GM19238 (cell line): ENCODE measurements at regions not wholly inside any gene's neighbourhood (a gene's known extent, or its start where the extent isn't known, plus 50 kb on each side); places are given as distances from the start of the nearest gene placed in this dataset.
A peak's percentile ranks its signal among the peaks of the same experiment; 100 is the strongest.

Source experiments
- DNase-seq: peaks from one replicate; pipeline ENCODE4 v3.0.0; 2011; ENCODE audit warnings: low spot score; ENCODE audit not compliant: insufficient read length

DNA sequence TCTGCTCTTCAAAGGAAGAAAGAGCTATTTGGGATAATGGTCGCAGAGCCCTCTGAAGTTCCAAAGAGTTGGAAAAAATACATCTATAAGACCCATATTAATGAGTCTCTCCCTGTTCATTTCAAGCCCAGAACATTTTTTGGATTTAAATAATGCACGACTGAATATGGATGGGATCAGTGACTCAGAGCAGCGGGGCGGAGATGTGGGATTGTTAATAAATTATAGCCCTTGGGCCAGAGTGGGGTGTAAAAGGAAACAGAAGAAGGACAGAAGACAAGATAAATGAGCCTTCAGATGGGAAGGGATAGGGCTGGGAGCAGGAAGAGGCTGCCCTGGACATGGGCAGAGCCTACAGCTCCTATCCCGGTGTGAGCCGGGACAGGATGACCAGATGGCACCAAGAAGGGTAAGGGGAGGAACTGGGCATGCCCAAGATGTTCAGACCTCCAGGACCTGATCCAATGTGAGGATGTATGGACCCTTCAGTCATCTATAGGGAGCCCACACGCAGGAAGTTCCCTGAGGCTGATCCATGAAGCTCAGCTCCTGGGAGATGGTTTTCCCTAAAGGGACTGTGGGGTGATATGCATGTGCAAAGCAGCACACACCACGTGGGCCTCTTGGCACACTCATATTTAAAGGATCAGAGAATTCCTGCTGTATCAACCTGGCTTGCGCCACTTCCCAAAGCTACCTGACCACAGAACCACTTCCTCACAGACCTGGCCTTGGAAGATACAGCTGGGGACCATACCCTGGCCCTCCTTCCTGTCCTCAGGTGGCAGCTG lies 96.1 kb upstream of the PLXNA4 start:
- no peak for DNase-seq

DNA sequence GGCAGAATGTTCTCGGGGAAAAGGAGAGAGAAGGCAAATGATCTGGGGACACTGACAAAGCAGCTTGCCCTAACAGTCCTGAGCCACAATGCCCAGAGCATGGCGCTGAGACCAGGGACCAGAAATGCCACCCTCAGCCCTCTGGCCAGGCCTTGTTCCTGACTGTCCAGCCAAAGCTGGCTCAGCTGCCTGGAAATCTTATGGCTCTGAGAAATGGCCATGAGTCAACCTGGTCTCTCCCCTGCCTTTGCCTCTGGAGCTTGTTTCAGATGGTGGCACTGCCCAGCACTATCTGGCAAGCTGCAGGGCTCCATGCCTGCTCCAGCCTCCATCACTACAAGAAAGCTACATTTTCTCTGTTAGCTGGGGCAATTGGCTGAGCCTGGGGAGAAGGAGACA lies 90.5 kb upstream of the PLXNA4 start:
- no peak for DNase-seq

DNA sequence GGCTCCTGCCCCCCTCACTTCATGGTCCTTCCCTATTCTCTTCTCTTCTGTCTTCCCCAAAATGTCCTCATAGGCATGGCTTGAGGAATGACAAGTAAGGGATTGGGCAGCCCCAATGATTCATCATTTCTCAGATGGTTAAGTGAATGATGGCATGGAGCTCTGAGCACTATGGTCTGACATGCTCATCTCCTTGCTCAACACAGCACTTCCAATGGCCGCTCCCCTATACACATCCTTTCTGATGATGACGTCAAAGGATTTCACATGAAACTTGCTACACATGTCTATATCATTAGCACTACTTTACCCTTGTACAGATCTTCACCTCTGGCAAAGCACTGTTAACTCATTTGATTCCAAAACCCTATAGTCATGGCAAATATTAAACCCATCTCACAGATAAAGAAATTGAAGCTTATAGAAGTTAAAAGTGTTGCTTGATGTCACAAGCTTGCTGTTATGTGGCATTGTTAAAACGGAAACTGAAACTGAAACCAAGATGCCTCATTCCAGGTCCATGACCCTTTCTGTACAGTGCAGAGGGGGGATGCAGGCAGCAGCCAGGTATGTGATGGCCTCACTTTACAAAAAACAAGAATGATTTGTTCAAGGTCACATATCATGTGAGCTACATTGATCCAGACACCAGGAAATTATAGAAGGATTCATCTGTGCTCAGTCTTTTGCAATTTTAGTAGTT lies 90.0 kb upstream of the PLXNA4 start:
- no peak for DNase-seq

DNA sequence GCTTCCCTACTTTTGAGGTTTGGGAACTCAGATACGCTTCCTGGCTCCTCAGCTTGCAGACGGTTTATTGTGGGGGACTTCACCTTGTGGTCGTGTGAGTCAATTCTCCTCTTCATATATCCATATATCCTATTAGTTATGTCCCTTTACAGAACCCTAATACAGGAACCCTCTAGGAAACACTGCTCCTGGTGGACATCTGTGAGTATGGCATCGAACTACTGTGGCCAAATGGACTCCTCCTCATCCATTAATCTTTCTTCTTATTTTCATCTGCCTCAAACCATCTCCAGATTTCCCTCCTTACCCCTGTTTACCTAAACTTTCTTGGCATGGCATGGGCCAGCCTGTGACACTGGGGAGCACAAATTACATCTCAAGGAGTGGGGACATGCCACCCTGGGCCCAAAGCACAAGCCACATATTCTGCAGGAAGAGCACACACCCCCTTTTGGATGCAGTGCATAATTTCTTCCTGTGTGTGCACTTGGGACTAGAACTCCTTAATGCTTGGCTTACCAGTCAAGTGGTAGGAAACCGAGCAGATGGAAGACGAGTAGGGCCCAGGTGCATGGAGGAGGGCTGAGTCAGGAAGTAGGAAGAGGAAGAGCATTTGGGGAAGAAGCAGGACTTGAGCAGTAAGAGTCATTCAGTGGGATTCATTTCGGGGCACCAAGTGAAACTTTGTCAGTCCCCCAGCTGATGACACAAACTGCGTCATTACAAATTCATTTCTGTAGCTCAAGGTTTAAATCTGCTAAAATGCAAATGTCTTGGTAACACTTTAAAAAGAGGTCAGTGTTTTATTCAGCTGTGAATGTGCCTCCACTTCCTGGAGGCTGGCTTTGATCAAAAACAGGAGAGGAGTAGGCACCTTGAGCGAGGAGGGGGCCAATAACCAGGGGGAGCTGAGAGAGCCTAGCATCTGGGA lies 80.8 kb upstream of the PLXNA4 start:
- no peak for DNase-seq

DNA sequence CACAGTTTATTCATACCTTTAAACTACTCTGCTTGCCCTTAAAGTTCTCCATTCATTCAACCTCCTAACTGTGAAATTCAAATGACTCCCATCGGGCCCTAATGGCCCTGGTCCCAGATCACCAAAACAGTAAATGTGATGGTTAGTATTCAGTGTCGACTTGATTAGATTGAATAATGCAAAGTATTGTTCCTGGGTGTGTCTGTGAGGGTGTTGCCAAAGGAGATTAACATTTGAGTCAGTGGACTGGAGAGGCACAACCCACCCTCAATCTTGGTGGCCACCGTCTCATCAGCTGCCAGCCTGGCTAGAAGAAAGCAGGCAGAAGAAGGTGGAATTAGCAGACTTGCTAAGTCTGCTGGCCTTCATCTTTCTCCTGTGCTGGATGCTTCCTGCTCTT lies 80.1 kb upstream of the PLXNA4 start:
- no peak for DNase-seq

DNA sequence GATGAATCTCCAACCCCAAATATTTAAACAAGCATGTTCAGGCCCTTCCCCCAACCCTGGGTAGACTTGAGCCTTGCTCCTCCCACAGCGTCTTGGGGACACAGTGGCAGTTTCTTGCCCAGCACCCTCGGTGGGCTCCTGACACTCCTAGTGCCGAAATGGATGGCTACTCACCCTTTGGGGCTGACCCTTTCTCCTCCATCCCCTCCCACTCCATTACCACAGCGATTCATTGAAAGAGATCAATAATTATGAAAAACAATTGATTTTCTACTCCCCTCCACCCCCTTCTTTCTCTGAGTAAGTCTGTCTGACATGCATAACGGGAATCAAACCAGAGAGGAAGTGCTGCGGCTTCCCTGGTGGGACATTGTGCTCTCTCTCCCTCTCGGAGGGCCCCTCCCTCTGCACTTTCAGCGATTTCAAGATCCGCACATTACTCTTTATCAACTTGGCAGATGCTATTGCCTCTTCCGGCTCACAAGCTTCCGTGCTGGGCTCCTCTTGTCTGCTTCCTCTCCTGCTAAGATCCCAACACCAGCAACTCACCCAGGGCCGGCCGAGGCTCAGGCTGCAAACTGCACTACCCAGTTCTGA lies 79.0 kb upstream of the PLXNA4 start:
- DNase-seq, result peak; percentile 19

DNA sequence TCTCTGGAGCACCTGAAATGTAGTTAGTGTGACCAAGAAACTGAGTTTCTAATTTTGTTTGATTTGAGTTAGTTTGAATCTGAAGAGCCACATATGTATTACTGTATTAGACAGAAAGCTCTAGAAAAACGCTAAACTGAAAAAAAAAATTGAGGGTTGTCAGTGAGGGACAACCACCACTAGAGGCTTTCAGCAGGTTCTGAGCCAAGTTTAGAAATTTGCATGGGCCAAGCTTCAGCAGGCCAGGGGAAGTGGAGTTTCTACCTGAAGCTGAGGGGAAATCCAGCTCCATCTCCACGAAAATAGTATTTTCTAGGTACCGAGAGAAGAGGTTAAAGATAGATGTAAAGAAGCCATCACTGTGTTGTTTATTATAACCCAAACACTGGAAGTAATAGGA lies 77.9 kb upstream of the PLXNA4 start:
- DNase-seq, result peak; percentile 40

DNA sequence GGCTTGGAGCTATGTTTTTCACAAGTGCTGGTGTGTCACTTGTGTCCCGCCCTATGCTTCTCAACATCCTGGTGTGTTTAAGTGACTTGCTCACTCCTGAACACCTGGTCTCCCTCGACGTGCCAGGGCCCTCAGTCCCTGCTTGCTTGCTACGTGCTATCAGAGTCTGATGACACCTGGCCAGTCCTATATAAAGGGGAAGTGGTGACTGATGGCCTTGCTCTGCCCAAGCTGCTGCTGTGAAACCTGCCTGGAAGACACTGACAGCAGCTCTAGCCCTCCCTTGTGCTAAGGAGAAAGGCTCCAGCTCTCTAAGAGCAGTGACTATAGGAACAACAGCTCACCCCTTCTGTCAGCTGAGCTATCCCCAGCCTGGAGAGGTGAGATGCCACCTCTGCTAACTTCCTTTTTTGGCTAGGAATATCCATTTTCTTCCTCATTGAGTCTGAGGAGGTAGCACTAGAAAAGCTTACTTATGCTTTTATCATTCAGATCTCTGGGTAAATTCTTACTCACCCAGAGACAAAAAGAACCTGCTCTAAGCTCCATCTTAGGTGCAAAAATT lies 77.2 kb upstream of the PLXNA4 start:
- DNase-seq, result no peak

DNA sequence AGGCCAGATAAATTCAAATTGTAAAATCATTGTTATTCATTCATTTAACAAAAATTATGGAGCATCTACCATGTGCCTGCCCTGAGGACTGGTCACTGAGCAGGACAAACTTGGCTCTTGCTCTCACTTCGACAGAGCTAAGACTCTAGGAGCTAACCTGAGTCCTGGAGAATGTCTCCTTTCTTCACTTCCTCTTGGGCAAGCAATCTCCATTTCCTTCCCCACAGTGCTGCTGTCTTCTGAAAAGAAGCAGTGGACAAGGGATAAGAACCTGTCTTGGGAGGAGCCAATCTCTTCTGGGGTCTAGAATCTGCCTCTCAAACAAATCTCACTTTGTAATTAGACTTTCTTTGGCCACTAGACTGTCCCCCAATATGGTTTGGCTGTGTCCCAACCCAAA lies 76.2 kb upstream of the PLXNA4 start:
- DNase-seq, result no peak

DNA sequence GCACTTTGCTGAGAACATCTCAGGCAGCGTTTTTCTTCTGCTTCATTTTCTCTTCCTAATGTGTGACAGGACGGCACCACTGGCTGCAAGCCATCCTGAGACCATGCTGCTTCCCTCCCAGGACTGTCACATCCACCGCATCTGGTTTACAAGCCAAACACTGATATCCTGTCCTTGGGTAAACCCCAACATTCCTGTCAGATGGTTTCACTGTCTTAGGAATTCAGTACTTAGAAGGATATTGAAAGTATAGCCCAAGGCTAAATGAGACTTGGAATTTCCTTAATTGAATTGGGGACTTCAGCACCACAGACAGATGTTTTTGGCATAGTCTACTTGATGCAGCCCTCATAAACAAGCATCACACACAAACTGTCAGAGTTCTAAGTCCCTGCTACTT lies 74.2 kb upstream of the PLXNA4 start:
- DNase-seq, result no peak

DNA sequence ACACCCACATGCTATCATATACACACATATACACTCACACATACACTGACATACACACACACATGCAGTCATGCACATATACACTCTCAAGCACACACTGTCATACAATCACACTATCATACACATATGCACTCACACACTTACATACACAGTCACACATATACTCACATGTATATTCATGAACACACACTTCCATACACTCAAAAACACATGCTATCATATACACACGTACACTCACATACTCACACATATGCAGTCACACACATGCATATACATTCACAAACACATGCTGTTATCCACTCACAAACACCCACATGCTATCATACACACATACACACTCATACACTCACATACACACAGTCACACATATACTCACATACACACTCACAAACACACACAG lies 71.0 kb upstream of the PLXNA4 start:
- no peak for DNase-seq

DNA sequence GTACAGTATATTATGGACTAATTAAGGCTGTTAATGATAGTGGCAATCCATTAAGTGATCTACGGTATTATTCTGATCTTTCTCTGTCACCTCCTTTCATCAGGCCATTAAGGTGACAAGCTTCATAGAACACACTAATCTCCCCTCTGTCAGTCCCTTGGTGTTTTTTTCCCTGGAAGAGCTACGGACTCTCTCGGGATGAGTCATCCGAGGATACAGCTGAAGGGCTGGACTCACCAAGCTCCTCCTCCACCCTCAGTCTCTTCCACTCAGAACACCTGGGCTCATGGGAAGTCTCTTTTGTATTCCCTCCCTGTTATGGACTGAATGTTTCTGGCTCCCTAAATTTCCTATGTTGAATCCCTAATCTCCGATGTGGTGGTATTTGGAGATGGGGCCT lies 69.8 kb upstream of the PLXNA4 start:
- no peak for DNase-seq

DNA sequence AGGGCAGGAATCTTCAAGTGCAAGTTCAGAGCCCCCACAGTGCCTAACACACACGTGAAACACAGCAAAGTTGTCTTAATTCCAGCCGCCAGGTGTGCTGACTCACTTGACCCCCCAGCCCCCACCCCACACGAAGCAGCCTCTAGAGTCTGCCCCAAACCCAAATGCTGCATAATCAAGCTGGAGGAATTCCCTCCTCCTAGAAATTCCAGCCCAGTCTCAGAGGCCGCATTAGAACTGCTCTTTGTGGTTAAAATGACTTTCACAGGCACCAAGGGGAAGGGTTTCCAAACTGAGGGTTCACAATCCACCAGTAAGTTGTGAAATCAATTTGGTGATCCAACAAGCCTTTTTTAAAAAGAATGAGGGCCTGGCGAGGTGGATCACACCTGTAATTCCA lies 67.0 kb upstream of the PLXNA4 start:
- DNase-seq, result no peak

DNA sequence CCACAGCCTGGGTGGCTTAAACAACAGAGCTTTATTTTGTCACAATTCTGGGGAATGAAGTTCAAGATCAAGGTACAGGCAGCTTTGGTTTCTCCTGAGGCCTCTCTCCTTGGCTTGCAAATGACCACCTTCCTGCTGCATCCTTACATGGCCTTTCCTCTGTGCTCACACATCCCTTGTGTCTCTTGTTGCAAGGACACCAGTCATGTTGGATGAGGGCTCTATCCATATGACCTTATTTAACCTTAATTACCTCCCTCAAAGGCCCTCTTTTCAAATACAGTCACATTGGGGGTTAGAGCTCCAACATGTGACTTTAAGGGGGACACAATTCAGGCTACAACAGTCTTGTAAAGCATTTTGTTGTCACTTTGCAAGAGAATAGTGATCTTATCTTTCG lies 65.0 kb upstream of the PLXNA4 start:
- DNase-seq, result no peak

DNA sequence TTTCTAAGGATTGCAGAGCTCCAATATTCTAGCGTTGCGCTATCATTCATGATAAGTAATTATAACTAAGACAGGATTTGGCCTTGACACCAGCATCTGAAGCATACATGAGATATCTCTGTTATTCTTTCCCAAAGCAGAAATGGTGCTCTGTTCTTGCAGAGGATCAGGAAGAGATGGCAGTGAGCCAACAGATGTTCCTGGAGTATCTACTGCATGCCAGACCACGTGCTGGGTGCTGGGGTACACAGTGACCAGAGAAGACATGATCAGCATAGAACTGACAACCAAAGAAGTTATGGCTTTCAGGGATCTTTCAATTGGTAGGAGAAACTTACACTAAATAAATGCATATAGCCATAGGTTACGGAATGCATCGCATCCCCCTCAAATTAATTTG lies 63.7 kb upstream of the PLXNA4 start:
- no peak for DNase-seq

DNA sequence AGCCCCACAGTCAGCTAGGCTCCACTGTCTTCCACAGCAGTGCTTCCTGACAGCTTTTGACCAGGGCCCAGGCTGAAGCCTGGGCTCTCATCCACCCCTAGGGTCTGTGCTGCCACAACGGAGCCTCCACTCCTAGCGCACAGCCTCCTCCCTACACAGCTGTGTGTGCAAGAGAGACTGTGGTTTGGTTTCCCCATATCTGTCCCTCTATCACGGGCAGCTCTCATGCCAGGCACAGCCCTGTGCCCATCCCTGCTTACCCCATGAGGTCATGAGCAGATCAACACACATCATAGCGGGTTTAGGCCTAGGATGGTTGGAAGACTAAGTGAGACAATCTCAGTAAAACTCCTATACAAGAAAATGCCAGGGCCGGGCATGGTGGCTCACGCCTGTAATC lies 61.7 kb upstream of the PLXNA4 start:
- no peak for DNase-seq

DNA sequence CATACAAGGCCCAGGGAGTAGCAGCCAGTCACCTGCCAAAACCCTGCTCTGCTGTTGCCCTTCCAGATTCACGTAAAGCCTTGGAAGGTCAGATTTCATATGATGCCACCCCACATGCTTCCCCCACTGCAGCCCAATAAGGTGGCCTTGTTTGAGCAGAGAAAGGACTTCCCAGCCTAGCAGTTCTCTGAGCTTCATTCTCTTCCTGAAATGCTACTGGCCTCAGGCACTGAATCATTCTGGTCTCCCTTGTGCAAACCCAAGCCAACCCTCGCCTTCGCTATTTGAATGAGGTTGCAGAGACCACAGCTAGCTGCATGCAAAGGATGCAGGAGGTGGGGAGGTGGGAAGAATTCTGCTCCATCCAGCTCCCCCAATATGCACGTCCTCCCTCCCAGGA lies 60.3 kb upstream of the PLXNA4 start:
- DNase-seq, result no peak

DNA sequence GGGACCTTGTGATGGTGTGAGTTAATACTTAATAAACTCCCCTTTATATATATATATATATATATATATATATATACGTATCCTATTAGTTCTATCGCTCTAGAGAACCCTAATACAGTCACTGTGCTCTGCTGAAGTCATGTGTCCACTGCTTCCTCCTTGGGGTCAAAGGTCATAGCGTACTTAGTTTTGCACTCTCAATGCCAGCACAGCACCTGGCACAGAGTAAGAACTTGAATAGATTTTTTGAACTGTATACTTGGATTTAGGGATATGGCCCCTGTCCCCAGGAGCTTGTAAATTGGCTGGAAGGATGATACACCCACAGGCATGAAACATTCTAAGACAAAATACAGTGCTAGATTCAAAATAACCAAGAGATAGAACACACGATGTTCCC lies 58.9 kb upstream of the PLXNA4 start:
- no peak for DNase-seq

DNA sequence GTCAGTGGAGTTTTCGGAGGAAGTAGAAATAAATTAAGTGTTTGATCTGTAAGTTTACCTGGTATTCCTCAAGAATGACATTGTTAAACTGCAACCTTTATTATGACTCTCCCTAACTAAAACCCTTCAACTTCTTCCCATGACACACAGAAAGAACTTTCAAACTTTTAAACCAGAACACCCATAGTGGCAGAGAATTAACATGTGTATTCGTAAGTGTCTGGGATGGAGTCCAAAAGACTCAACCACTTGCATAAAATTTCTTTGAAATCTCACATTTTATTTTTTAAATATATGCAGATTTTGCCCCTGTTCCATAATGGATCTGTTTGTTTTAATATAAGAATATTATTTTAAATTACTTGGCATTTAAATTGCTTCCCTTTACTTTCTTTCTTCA lies 54.6 kb upstream of the PLXNA4 start:
- DNase-seq, result no peak
